Activated T-cell treated with anti-CD3 and anti-CD28 coated beads, Interleukin-2, amount 50 U/mL, for 24 hours (primary cell): ENCODE measurements at regions not wholly inside any gene's neighbourhood (a gene's known extent, or its start where the extent isn't known, plus 50 kb on each side); places are given as distances from the start of the nearest gene placed in this dataset.

Experiments used
- DNase-seq: peaks from one replicate; pipeline ENCODE4 v3.0.0-alpha.2; 2020
- H3K27ac Mint-ChIP-seq: 2 replicates; pipeline ENCODE4 v1.8.0; 2020; ENCODE audit warnings: mild to moderate bottlenecking, mixed read lengths
- H3K27me3 Mint-ChIP-seq: 2 replicates; pipeline ENCODE4 v1.8.0; 2020; ENCODE audit warnings: mixed read lengths
- H3K36me3 Mint-ChIP-seq: 2 replicates; pipeline ENCODE4 v1.8.0; 2020; ENCODE audit warnings: low read depth, mixed read lengths
- H3K4me1 Mint-ChIP-seq: 2 replicates; pipeline ENCODE4 v1.8.0; 2020; ENCODE audit warnings: low read depth, mixed read lengths
- H3K4me3 Mint-ChIP-seq: 2 replicates; pipeline ENCODE4 v1.8.0; 2020; ENCODE audit warnings: mild to moderate bottlenecking, moderate library complexity, mixed read lengths
- H3K9me3 Mint-ChIP-seq: 2 replicates; pipeline ENCODE4 v1.8.0; 2020; ENCODE audit warnings: mixed read lengths

GRCh38 chr2:217066510-217067270 lies 206.8 kb upstream of the TNP1 start:
- no peaks in the 10 kb centered on the region for H3K4me1 Mint-ChIP-seq
- no peak overlapping the region for H3K27ac Mint-ChIP-seq
- no peaks in the 10 kb centered on the region for H3K36me3 Mint-ChIP-seq
- DNase-seq: no peak
- peaks cover 4% of the 10 kb centered on the region for H3K9me3 Mint-ChIP-seq
- no peak overlapping the region for H3K4me3 Mint-ChIP-seq
- H3K27me3 Mint-ChIP-seq: peaks cover 8% of the 10 kb centered on the region

- DNase-seq: no peak
- no peaks in the 10 kb centered on the region for H3K4me1 Mint-ChIP-seq
- H3K36me3 Mint-ChIP-seq: no peaks in the 10 kb centered on the region
- H3K27me3 Mint-ChIP-seq: peaks cover 8% of the 10 kb centered on the region
- no peak overlapping the region for H3K4me3 Mint-ChIP-seq
- no peak overlapping the region for H3K27ac Mint-ChIP-seq
- H3K9me3 Mint-ChIP-seq: peaks cover 4% of the 10 kb centered on the region
Measured at GRCh38 chr2:217065695-217066405, 206.0 kb upstream of the TNP1 start.

DNA sequence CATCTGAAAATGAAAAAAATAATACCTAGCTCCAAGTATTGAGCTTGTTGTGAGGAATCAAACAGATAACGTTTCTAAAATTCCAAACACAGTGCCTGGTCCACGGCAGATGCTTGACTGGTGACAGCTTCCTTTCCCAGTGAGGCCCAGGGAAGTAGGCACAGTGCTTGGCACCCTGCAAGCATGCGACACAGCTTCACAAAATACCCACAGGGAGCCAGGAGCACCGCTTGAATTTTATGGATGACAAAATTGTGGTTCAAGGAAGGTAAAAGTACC lies 205.1 kb upstream of the TNP1 start:
- Mint-ChIP-seq H3K4me1 (no peaks in the 10 kb centered on the region), H3K4me3 (no peak overlapping the region), H3K36me3 (no peaks in the 10 kb centered on the region), H3K27me3 (peaks cover 8% of the 10 kb centered on the region), H3K27ac (no peak overlapping the region), H3K9me3 (peaks cover 4% of the 10 kb centered on the region)
- no peak for DNase-seq

GRCh38 chr2:217064234-217065011 lies 204.6 kb upstream of the TNP1 start:
- H3K27ac Mint-ChIP-seq: no peak overlapping the region
- H3K27me3 Mint-ChIP-seq: peaks cover 8% of the 10 kb centered on the region
- H3K36me3 Mint-ChIP-seq: no peaks in the 10 kb centered on the region
- no peak for DNase-seq
- peaks cover 4% of the 10 kb centered on the region for H3K9me3 Mint-ChIP-seq
- H3K4me3 Mint-ChIP-seq: no peak overlapping the region
- H3K4me1 Mint-ChIP-seq: no peaks in the 10 kb centered on the region

GRCh38 chr2:217063238-217063755 lies 203.4 kb upstream of the TNP1 start:
- Mint-ChIP-seq H3K4me3 (no peak overlapping the region), H3K9me3 (peaks cover 4% of the 10 kb centered on the region), H3K27ac (no peak overlapping the region), H3K27me3 (peaks cover 8% of the 10 kb centered on the region), H3K36me3 (no peaks in the 10 kb centered on the region), H3K4me1 (no peaks in the 10 kb centered on the region)
- no peak for DNase-seq

- H3K4me1 Mint-ChIP-seq: no peaks in the 10 kb centered on the region
- no peak for DNase-seq
- H3K9me3 Mint-ChIP-seq: peaks cover 3% of the 10 kb centered on the region
- H3K27me3 Mint-ChIP-seq: peaks cover 10% of the 10 kb centered on the region
- H3K36me3 Mint-ChIP-seq: no peaks in the 10 kb centered on the region
- no peak overlapping the region for H3K27ac Mint-ChIP-seq
- H3K4me3 Mint-ChIP-seq: no peak overlapping the region
Measured at GRCh38 chr2:217062768-217063167, 202.9 kb upstream of the TNP1 start.

DNA sequence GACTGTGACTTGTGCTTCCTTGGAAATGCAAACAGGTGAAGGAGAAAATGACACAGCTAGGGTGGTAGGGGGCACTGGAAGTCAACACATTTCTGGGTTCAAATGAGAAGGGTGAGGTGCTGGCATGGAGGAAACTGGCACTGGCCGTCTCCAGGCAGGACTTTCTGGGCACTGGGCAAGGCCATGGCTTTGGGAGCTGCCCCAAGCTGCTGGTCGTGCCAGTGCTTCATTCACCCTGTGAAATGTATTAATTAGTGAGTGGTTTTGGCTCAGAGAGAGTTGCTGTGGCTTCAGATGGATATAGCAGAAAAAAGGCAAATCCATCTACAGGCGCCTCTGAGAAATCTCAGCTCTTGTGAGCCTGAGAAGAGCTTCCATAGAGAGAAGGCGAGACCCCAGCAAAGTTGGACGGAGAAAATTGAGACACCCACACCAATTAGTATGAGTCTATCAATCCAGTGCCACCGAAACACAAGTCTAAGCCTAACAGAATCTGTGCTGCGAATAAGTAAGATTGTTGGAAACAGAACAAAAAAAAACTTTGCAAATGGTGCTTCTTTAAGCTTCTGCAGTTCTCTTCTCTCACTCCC lies 202.1 kb upstream of the TNP1 start:
- no peak overlapping the region for H3K27ac Mint-ChIP-seq
- peaks cover 13% of the 10 kb centered on the region for H3K27me3 Mint-ChIP-seq
- no peaks in the 10 kb centered on the region for H3K9me3 Mint-ChIP-seq
- no peaks in the 10 kb centered on the region for H3K36me3 Mint-ChIP-seq
- H3K4me1 Mint-ChIP-seq: no peaks in the 10 kb centered on the region
- DNase-seq: no peak
- no peak overlapping the region for H3K4me3 Mint-ChIP-seq

DNA sequence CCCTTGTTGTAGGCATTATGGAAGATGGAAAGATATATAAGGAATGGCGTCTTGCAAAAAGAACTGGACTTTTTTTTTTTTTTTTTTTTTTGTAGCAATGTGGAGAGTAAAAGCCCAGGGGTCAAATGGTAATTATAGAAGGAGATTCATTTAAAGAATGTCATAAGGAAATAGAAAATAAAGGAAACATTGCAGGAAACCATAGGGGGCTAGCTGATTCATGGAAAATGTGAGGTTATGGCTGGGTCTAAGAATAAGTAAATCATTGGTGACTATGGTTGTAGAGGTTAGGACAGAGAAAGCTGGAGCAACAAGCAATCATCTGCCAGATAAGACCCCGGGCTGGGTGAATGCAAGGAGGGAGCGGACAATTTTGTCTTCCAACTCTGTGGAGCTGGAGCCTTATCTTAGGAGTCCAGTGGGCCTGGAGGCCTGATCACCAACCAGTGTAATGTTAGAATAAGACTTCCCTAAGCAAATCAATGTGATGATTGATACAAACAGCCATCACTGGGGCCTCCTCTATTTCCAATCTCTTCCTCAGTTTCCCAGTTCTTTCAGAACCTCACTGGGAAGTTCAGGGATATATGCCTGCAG lies 201.2 kb upstream of the TNP1 start:
- no peak overlapping the region for H3K27ac Mint-ChIP-seq
- H3K9me3 Mint-ChIP-seq: no peaks in the 10 kb centered on the region
- no peak for DNase-seq
- no peak overlapping the region for H3K4me3 Mint-ChIP-seq
- H3K27me3 Mint-ChIP-seq: peaks cover 13% of the 10 kb centered on the region
- no peaks in the 10 kb centered on the region for H3K4me1 Mint-ChIP-seq
- no peaks in the 10 kb centered on the region for H3K36me3 Mint-ChIP-seq

- no peak for DNase-seq
- no peaks in the 10 kb centered on the region for H3K36me3 Mint-ChIP-seq
- no peak overlapping the region for H3K27ac Mint-ChIP-seq
- H3K4me1 Mint-ChIP-seq: no peaks in the 10 kb centered on the region
- H3K4me3 Mint-ChIP-seq: no peak overlapping the region
- no peaks in the 10 kb centered on the region for H3K9me3 Mint-ChIP-seq
- peaks cover 14% of the 10 kb centered on the region for H3K27me3 Mint-ChIP-seq
Measured at GRCh38 chr2:217060516-217060915, 200.7 kb upstream of the TNP1 start.

- H3K27ac Mint-ChIP-seq: no peak overlapping the region
- no peak overlapping the region for H3K4me3 Mint-ChIP-seq
- H3K9me3 Mint-ChIP-seq: no peaks in the 10 kb centered on the region
- H3K36me3 Mint-ChIP-seq: no peaks in the 10 kb centered on the region
- DNase-seq: no peak
- H3K27me3 Mint-ChIP-seq: peaks cover 16% of the 10 kb centered on the region
- no peaks in the 10 kb centered on the region for H3K4me1 Mint-ChIP-seq
Measured at GRCh38 chr2:217058791-217059755, 199.2 kb upstream of the TNP1 start.

DNA sequence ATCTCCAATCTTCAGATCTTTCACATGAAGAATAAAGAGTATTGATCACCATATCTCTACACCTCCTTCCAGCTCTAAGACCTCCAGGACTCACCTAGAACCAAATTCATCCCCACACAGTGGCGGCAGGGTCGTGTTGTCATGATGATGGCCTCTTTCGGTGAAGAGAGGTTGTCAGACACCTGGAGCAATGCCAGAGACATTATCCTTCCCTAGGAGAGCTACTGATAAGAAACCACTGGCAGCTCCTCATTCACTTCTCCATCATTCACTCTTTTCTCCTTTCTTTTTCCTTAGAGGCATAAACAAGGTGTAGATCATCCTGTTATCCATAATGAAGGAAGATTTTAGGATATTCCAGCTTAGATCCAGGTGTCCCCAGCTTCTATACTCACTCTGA lies 197.9 kb upstream of the TNP1 start:
- Mint-ChIP-seq H3K27ac (no peak overlapping the region), H3K9me3 (no peaks in the 10 kb centered on the region), H3K4me3 (no peak overlapping the region), H3K4me1 (no peaks in the 10 kb centered on the region), H3K36me3 (no peaks in the 10 kb centered on the region), H3K27me3 (peaks cover 10% of the 10 kb centered on the region)
- DNase-seq: no peak

GRCh38 chr2:217055624-217056023 lies 195.8 kb upstream of the TNP1 start:
- H3K27me3 Mint-ChIP-seq: peaks cover 20% of the 10 kb centered on the region

GRCh38 chr2:217054791-217055190 lies 194.9 kb upstream of the TNP1 start:
- H3K27ac Mint-ChIP-seq: no peak overlapping the region
- DNase-seq: no peak
- peaks cover 21% of the 10 kb centered on the region for H3K27me3 Mint-ChIP-seq

More at GRCh38 chr2:217055624-217056023, 195.8 kb upstream of the TNP1 start:
- no peak for DNase-seq
- no peak overlapping the region for H3K4me3 Mint-ChIP-seq
- H3K27ac Mint-ChIP-seq: no peak overlapping the region
- no peaks in the 10 kb centered on the region for H3K9me3 Mint-ChIP-seq
- no peaks in the 10 kb centered on the region for H3K36me3 Mint-ChIP-seq
- H3K4me1 Mint-ChIP-seq: no peaks in the 10 kb centered on the region

More at GRCh38 chr2:217054791-217055190, 194.9 kb upstream of the TNP1 start:
- H3K4me1 Mint-ChIP-seq: no peaks in the 10 kb centered on the region
- no peaks in the 10 kb centered on the region for H3K9me3 Mint-ChIP-seq
- H3K4me3 Mint-ChIP-seq: no peak overlapping the region
- no peaks in the 10 kb centered on the region for H3K36me3 Mint-ChIP-seq
